ENCODE measurements at regions not wholly inside any gene's neighbourhood (a gene's known extent, or its start where the extent isn't known, plus 50 kb on each side); places are given as distances from the start of the nearest gene placed in this dataset.
"Not testable (repeated sequence)": the region's sequence is repeated elsewhere in the genome, so short reads cannot be mapped to it uniquely, and the experiment has no call there.

- intact Hi-C loops (cut with micrococcal nuclease), result no loop called here
These were observed 93.4 kb downstream of the ZFP64 start for GRCh38 chr20:52098186-52098585.

GRCh38 chr20:52096117-52096516 lies 95.5 kb downstream of the ZFP64 start:
- intact Hi-C loops (cut with micrococcal nuclease), result no loop called here

- intact Hi-C loops (cut with micrococcal nuclease), result no loop called here
These were observed 96.9 kb downstream of the ZFP64 start for GRCh38 chr20:52094693-52095092.

- intact Hi-C loops (cut with micrococcal nuclease), result no loop called here
These were observed 98.0 kb downstream of the ZFP64 start for GRCh38 chr20:52093575-52093974.

- intact Hi-C loops (cut with micrococcal nuclease), result no loop called here
These were observed 101.5 kb downstream of the ZFP64 start for GRCh38 chr20:52090035-52090434.

GRCh38 chr20:52087471-52087870 lies 104.1 kb downstream of the ZFP64 start:
- intact Hi-C loops (cut with micrococcal nuclease), result no loop called here

DNA sequence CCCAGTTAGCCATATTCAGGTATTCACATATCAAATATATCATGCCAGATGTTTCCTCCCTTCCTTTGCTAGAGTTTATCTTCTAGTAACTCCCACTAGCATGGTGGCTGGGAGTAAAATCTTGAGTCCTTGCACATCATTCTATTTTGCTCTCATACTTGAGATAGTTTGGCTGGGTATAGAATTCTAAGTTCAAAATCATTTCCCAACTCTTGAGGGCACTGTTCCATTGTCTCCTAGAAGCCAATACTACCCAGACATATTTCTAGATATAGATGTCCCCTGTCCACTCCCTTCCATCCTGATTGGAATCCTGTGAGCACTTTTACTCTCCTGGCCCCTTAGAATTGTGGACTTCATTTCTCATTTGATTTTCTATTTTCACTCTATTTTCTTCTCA lies 104.7 kb downstream of the ZFP64 start:
- intact Hi-C loops (cut with micrococcal nuclease), result no loop called here

DNA sequence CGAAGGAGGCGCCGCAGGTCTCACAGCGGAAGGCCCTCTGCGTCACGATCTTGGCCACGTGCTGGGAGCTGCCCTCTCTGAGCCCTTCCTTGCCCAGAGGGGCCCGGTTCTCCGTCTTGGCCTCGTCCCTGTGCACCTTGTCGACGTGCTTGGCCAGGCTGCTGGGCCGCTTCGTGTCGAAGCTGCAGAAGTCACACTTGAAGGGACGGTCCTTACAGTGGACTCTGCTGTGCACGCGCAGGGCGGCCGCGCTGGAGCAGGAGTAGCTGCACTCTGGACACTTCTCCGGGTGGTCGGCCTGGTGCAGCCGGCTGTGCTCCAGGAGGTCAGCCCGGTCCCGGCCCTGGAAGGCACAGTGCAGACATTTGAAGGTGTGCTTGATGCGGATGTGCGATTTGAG lies 106.9 kb downstream of the ZFP64 start:
- intact Hi-C loops (cut with micrococcal nuclease), result loop anchor here (5.0 kb wide), 1 partner anchor 387 kb away; no protein-coding TSS in a partner anchor

DNA sequence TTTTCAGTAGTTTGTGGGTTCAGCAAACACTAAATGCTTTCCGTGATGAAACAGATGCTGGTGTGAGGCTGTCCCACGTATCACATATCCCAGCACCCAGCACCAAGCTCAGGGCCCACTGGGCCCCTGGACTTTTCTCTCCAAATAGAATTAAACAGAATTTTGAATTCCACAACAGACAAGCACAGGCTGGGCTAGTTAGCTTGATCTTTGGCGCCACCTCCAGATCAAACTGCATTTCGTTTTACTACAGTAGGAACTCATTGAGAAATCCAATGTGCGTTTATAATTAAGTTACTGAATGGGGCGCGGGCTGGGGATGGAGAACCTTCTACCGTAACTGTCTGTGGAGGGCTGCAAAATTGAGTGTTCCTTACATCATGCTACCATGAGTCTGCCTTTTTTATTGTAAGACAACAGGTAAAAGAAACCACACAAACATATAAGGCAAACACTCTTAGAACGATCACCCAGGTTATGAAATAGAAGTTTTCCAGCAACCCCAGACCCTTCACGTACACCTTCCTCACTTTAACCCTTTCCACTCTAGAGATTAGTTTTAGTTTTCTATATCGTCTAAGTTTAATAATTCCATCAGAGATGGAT lies 107.8 kb downstream of the ZFP64 start:
- intact Hi-C loops (cut with micrococcal nuclease), result loop anchor here (1.0 to 5.0 kb wide), 3 partner anchors 283 to 444 kb away; no protein-coding TSS in a partner anchor

DNA sequence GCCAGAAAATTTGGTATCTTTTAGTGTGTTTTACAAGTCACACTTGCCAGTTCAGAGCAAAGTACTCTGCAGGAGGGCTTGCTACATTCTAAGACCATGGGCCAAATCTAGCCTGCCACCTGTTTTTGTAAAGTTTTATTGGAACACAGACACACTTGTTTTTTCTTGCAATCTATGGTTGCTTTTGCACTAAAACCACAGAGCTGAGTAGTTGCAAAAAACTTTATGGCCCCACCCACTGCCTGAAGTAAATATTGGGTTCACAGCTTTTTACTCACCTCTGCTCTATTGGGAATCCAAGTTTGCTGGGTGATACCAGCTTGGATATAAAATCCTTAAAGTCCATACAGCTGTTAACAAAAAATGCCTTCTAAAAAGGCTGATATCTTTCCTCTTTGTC lies 109.0 kb downstream of the ZFP64 start:
- intact Hi-C loops (cut with micrococcal nuclease), result loop anchor here (1.0 to 5.0 kb wide), 3 partner anchors 282 to 443 kb away; no protein-coding TSS in a partner anchor

GRCh38 chr20:52081791-52082190 lies 109.8 kb downstream of the ZFP64 start:
- intact Hi-C loops (cut with micrococcal nuclease), result loop anchor here (2.0 to 5.0 kb wide), 2 partner anchors 281 to 384 kb away; no protein-coding TSS in a partner anchor

DNA sequence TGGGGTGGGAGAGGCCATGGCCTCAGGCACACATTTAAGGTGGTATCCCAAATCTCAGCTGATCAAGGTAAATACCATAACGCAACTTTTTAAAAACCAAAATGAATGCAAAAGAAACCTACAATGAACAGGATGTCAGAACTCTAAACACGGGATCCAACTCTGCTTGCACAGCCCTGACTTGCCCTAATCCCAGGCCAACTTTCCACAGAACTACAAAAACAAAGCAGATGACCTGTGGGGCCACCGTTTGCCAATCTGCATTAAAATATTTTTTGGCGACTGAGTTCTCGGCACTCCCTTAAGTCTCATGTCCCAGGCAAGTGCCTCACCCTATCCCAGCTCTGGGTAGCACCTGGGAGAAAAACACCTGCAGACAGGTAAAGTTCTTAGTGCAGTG lies 110.5 kb downstream of the ZFP64 start:
- intact Hi-C loops (cut with micrococcal nuclease), result loop anchor here (5.0 kb wide), 1 partner anchor 384 kb away; no protein-coding TSS in a partner anchor

GRCh38 chr20:52078289-52078688 lies 113.3 kb downstream of the ZFP64 start:
- intact Hi-C loops (cut with micrococcal nuclease), result no loop called here

- intact Hi-C loops (cut with micrococcal nuclease), result no loop called here
These were observed 115.4 kb downstream of the ZFP64 start for GRCh38 chr20:52076164-52076563.

DNA sequence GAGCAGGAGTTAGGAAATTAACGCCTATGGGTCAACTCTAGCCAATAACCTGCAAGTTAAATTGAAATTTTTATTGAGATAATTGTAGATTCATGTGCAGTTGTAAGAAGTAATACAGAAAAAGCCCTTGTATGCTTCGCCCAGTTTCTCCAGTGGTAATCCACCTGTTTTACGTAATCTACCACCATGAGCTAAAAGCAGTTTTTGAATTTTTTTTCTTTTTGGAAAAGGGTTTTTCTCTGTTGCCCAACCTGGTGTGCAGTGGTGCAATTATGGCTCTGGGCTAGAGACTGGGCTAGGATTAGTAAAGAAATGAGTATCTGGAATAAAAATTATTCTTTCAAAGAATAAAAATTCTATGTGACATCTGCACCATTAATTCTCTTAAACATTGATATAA lies 116.2 kb downstream of the ZFP64 start:
- intact Hi-C loops (cut with micrococcal nuclease), result no loop called here

- intact Hi-C loops (cut with micrococcal nuclease), result no loop called here
These were observed 120.4 kb downstream of the ZFP64 start for GRCh38 chr20:52071136-52071535.

DNA sequence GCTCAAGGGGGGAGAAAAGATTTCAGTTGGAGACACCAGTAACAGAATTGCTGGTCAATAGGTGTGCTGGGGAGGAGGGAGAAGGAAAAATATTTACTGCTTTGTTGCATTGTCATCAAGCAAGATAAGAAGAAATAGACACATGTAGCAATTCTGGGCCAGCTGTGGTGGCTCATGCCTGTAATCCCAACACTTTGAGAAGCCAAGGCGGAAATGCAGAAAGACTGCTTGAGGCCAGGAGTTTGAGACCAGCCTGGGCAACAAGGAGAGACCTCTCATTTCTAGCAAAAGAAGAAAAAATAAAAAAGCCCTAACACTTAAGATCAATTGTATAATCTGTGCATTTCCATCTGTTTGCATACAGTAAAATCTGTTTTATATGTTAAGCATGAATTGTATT lies 126.6 kb downstream of the ZFP64 start:
- intact Hi-C loops (cut with micrococcal nuclease), result no loop called here

GRCh38 chr20:52062452-52063209 lies 128.9 kb downstream of the ZFP64 start:
- intact Hi-C loops (cut with micrococcal nuclease), result no loop called here

DNA sequence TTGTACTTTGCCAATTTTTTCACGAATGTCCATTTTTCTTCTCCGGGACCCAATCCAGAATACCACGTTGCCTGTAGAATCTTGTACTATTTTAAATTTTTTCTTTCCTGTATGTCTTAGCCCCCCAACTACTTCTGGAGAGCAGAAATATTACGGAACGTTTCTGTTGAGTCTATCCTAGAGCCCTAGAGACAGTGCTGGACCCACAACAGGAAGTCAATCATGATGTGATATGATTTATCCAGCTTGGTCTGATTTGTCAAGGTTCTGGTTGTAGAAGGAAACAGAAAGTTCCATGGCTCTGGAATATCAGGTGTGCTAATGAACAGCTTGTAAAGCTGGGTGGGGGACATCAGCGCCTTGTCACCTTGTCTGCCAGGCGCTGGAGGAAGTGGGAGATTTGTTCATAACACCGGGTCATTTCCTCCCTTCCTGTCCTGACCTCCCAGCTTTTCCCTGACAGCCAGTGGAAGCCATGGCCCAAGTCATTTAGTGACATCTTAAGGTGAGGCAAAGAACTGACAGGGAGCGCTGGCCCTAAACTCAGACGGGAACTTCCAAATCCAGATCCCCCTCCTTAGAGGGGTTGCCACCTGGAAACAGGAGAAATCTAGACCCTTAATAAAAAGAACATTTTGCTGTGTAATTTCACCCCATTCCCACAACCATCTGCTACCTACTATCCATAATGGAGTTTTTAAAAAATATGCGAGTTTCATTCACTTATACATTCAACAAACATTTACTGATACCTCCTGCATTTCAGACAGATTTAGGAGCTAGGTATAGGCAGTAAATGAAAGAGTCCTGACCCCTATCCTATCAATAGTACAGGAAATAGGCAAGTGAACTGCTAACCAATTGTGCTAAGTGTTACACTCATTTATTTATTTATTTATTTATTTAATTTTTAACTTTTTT lies 130.5 kb downstream of the ZFP64 start:
- intact Hi-C loops (cut with micrococcal nuclease), result no loop called here

DNA sequence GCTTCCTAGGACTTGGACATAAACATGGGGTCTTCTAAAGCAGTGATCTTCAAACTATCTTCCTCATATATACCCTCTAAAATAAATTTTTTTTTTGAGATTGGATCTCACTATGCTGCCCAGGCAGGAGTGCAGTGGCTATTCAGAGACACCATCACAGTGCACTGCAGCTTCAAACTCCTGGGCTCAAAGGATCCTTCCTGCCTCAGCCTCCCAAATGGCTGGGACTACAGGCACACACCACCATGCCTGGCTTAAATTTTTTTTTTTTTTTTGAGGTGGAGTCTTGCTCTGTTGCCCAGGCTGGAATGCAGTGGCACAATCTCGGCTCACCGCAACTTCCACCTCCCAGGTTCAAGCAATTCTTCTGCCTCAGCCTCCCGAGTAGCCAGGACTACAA lies 134.4 kb downstream of the ZFP64 start:
- intact Hi-C loops (cut with micrococcal nuclease), result not testable (repeated sequence)

DNA sequence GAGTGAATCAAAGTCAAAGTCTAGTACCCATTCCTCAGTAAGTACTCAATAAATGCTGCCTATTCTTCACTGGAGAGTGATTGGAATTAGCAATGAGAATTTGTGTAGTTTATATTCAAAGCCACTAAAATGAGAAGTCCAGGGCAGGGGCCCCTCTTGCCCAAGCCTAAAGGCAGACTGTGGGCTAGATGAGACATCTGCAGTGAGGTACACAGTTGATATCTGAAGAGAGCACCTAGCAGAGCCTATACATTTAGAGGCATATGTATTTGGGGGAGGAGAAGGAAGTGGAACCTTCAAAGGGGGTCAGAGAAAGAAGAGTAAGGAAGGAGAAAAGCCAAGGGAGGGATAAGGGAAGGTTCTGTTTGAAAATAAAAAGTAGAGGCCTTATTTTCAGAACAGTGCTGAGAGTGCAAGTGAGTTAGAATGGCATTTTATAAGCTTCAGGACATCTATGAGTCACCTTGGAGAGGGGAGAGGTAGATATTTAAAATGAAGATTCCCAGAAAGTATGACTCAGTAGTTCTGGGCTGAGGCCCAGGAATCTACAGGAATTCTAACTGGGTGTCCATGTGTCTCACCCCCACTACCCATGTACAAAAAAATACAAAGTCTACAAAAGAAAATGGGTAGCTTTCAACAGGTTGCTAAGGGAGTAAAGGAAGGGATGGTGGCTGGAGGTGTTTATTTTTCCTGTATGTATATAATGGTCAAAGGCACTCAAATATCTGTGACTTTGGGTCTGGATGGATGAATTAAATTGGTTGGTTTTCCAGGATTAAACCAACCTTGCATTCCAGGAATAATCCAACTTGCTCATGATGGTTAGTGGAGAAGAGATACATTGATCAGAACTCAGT lies 135.1 kb downstream of the ZFP64 start:
- intact Hi-C loops (cut with micrococcal nuclease), result no loop called here
